HG03432 (cell line): ENCODE measurements at regions not wholly inside any gene's neighbourhood (a gene's known extent, or its start where the extent isn't known, plus 50 kb on each side); places are given as distances from the start of the nearest gene placed in this dataset.
A peak's percentile ranks its signal among the peaks of the same experiment; 100 is the strongest.

ENCODE experiments used
- ATAC-seq: cut with Tn5 transposase; IDR thresholded peaks from one replicate; pipeline ENCODE4 v1.9.1; 2021; ENCODE audit warnings: mild to moderate bottlenecking, moderate library complexity; ENCODE audit not compliant: unreplicated experiment

DNA sequence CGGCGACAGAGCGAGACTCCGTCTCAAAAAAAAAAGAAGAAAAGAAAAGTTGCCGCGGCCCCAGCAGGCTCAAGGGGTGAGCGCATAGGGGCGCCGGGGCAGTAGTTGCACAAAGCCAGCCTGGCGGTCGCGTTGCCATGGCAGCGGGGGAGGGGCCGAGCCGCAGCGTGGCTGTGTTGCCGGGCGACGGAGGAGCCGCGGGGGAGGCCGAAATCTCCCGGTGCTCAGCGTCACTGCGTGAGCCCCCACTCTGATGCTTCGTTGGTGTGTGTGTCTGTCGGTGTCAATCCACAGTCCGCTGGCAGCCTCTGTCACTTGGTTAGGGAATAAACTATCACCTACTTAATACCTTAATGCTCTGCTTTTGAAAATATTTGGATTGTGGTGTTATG is 82.9 kb upstream of the C1QTNF9B start:
- ATAC-seq: peak; percentile 97

DNA sequence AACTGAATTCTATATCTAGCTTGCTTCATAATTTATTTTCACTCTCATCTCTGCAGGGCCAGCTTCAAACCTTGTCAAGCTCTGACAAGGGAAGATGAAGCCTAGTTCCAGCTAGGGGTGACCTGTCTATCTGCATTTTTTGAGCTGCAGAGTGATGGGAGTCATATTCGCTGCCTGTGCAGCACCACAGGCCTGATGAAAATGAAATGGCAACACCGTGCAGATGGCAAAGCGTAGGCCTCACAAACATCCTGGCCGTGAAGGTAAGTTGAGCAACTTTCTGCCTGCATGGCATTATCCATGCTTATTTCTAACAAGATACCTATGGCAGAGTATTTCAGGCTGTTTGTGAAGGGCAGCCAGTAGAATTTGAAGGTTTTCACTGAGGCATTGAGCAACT is 86.4 kb upstream of the C1QTNF9B start:
- no peak for ATAC-seq

DNA sequence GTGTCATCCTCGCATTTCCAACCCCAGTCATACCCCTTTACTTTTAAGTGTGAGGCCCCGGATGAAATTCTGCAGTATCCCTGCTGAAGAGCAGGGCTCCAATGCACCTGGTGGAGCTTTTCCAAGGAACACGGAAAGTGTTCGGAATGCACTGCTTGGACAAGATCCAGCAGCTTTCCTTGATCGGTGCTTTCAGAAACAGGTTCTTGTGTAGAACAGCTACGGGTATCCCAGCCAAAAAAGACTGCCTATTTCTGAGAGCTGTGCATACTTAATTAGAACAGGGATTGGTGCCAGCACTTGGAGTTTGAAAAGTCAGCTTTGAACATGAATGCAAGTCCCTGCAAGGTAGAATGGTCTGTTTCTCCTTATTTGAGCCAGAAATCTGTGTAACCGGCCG is 87.2 kb upstream of the C1QTNF9B start:
- no peak for ATAC-seq

DNA sequence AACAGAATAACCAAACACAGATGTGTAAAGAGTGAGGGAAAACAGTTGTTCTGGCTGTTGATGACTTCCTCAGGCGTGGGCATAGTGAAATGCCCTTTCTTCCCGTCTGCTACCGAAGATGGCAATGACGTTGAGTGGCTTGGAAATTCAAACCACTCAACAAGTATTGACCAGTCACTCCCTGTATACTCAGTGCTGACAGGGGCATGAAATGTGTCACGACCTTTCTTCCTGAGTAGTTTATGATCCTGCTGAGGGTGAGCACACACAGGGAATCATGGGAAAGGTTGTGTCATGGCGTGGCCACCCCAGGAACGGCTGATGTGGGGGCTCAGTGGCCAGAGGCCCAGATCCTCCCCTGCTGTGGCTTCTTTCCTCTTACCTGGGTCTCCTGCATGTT is 87.8 kb upstream of the C1QTNF9B start:
- ATAC-seq: no peak

DNA sequence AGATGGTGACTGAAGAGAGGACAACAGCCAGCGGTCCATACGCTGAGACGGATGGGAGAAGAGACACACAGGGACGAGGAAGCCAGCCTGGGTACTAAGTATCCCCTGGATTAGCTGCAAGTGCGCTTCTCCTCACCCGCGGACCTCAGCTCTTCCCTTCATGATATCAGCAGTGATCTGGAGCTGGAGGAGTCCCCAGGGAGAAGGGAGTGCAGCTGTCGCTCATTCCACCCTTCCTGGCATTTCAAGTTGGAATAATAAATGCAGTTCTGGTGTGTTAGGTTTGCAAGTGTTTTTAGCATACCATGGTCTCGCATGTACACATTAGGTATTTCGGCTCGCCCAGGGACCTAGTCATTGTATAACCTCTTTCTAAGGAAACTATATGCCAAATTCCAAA is 88.5 kb upstream of the C1QTNF9B start:
- no peak for ATAC-seq

DNA sequence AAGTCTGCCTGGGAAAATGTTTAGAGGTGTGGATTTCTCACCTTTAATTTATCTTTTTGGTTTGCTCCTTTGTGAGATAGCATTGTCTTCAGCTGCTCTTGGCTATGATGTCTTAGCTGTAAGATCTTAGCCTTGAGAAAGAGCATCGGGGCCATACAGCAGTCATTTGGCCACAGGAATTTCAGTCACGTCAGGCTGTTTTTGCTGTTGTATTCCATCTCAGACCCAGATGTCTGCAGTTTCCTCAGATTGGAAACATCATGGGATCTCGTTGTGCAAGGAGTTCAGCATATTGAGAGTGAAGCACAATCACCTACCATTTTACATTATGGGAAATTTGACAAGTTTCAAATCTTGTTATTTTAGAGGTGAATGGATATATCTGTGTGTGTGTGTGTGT is 89.3 kb upstream of the C1QTNF9B start:
- no peak for ATAC-seq

DNA sequence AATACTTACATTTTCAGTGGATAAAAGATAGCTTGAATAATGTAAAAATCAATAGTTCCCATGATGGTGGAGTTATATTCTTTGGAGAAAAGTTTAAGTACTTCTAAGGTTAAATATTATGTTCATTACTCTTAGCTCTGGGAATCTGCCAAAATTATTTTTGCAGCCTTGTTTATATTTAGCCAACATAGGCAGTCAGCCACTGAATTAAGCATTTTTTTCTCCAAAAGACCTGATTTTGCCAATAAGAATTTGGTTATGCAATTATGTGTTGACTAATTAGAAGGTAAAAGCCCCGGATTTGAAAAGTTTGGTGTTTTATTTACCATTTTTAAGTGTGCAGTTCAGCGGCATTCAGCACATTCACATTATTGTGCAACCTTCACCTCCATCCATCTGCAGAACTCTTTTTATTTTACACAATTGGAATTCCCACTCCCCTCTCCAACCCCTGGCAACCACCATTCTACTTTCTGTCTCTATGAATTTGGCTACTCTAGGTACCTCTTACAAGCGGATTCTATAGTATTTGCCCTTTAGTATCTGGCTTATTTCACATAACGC is 90.1 kb upstream of the C1QTNF9B start:
- no peak for ATAC-seq

DNA sequence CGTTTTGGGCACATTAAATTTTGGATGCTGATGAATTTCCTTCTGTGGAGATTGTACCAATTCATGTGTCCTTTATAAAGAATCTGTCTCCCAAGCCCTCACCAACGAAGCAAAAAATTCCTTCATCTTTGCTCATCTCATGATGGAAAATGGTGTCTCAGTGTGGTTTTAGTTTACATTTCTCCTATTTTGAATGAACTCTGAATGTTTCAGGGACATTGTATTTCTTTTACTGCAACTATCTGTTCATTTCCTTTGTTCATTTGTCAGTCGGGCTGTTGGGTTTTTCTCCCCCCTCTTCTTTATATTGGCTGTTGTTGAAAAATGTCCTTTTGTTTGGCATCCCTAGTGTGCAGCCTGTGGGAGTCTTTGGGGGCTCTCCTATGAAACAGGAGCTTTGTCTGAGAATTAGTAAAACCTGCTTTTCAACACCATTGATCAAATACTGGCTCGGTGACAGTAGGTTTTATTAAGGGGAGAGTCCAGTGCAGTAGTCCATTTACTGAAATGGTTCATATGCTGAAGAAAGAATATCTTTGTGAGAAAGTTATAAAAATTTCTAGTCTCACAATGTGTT is 91.3 kb upstream of the C1QTNF9B start:
- no peak for ATAC-seq

DNA sequence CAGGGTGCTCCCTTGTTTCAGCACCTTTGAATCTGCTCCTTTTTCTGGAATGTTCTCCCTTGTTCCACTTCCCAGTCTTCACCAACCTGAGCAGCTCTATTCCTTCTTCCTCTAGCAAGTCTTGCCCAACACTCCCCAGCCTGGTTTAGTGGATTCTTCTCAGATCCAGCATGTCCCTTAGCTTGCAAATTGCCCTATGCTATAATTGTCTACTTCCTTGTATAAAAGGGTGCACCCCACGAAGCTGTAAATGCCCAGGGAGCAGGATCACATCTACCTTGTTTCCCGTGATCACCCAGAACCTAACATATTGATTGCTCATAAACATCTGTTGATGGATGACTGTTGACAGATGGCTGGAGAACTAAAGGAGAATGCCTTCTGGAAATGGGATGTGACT is 93.2 kb upstream of the C1QTNF9B start:
- no peak for ATAC-seq

DNA sequence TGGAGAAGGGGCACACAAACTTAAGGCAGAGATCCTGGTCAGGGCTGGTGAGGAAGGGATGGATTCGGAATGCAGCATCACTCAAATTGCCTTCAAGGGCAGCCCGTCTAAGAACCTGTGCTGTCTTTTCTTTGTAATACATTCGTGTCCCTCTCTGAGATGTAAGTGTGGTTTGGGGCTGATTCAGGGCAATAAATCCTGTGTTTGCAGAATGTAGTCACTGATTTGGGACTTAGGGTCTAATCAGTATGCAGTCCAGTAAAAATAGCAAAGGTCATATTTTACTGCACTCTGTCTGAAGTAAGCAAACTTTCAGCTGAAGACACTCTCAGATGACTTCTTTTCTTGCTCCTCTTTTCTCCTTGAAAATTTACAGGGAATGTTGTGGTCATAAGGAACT is 93.8 kb upstream of the C1QTNF9B start:
- ATAC-seq: no peak

DNA sequence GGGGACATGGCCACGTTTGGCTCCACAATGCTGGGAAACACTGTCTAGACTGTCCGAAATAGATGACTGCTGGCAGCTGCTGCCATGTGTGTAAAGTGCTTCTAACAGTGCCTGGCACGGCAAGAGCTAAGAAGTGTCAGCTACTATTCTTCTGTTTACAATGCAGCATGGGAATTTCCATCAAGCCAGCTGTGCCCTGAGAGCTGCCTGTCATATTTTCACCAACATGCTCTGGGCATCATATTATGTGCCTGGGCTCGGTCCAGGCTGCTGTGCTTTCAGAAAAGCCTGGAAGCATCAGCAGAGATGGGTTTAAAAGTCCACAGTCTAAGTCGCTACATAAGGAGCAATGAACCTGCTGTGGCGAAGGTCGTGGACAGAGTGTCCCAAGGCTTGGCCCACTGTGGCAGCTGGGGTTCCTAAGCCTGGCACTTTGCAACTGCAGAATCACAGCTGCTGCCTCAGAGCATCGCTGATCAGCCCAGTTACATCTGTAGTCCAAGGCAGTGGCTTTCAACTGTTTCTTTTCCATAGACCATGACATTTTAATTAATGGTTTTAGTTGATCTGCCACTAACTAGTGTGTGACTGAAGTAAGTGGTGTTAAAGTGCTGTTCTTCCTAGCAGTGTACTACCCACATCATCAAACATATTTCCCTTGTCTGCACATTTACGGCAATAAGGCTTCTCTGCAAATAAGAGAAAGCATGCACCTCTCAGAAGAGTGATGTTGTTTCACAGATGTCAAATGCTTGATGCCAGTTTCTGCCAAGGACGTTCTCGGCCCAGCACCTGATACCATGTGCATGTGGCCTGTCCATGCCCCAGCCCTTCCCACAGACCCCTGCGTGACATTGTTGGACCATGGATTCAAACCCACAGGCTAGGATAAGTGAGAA is 95.7 kb upstream of the C1QTNF9B start:
- no peak for ATAC-seq

DNA sequence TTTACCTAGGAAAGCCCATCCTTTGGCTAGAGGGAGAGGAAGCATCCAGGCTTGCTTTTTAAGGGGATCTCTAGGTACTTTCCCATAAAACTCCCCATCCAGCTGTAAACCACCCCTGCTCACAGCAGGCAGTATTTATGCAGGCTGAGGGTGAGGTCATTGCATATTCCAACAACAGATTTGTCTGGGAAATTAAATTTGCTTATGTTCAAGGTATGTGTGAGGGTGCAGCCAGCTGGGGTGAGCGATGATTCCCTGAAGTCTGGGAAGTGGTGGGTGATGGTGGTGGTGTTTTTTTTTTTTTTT is 96.3 kb upstream of the C1QTNF9B start:
- ATAC-seq: no peak

DNA sequence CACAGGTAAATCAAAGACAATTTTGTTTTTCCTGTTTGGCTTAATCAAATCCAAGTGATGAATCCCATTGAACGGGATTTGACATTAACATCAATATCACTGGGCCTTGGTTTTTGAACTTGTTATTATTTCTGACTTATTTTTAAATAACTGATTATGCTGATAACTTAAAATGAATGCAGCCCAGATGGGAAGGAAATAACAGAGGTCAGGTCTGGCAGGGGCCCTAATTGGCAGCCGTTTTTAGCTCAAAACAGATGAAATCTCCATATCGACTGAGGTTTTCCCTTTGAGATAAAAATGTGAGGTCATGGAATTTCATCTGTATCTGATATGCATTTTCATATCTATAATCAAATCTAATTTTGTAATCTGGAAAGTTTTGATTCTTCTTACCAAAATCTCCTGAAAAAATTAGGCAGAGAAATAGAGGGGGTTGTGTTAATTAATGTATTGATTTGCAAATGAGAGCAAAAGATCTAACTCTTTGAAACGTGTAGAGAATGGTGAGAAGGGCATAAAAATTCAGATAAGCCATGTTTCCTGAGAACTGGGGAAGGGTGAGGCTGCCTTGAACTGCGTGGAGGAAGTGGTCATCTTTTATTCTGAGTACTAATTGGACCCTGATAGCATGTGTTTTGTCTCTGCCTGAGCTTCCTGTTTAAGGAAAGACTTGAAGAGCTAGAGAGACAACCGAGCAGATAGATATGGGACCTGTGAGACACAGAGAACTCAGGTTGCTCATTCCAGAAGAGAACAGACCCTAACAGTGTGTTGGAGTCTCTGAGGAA is 98.2 kb upstream of the C1QTNF9B start:
- no peak for ATAC-seq

DNA sequence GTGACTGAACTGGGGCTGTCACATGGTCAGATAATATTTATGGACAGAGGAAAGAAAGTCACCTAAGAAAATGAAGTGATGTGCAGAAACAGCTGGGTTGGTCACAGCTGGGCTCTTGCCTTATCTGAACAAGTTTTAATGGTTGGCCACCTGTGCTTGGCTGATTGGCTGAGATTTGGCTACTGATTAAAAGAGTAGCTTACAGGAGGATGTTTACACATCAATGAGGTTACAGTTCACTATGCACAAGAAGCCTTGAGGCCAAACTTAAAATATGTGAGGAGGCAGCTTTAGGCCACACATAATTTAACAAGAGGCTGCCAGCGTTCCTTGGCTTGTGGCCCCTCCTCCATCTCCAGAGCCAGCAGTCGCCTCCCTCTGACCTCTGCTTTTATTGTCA is 99.2 kb upstream of the C1QTNF9B start:
- ATAC-seq: no peak

DNA sequence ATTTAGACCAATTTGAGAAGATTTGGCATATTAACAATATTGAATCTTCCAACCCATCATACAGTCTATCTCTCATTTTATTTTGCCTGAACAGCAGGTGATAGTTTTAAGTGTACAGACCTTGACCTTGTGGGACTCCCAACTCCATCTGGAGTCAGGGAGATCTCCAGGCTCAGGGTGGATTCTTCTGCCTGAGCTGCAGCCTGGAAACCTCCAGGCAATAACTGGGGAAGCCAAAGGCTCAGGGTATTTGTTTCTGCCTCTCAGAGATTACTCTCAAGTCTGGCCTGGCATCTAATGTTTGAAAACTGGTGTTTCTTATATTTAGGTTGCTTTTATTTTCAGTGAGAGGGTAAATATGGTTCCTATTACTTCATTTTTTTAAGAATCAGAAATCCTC is 102.1 kb upstream of the C1QTNF9B start:
- no peak for ATAC-seq

DNA sequence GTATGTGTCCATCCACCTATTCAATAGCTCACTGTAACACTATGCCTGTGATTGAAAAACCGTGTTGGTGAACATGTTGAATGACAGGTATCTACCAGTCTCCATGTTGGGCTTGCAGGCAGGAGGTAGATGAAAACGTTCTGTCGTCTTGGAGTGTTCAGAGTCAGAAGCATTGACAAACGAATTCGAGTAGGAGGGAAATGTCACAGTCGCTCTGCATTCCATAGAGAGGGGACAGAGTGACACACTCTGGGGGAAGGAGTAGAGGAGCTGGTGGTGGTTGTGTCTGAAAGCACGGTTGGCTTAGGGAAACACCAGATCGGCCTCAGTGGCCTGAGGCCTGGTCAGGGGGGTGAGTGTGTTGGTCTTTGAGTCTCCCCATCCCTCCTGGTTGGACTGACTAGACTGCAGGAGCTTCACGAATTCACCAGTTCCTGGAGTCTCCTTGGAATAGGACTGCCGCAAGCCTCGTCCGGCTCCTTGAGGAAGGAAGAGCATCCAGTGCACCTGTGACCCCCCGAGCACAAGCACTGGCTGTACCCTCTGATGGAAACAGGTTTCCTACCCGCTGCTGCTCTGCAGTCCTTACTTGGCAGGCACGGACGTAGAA is 105.0 kb upstream of the C1QTNF9B start:
- ATAC-seq: no peak

DNA sequence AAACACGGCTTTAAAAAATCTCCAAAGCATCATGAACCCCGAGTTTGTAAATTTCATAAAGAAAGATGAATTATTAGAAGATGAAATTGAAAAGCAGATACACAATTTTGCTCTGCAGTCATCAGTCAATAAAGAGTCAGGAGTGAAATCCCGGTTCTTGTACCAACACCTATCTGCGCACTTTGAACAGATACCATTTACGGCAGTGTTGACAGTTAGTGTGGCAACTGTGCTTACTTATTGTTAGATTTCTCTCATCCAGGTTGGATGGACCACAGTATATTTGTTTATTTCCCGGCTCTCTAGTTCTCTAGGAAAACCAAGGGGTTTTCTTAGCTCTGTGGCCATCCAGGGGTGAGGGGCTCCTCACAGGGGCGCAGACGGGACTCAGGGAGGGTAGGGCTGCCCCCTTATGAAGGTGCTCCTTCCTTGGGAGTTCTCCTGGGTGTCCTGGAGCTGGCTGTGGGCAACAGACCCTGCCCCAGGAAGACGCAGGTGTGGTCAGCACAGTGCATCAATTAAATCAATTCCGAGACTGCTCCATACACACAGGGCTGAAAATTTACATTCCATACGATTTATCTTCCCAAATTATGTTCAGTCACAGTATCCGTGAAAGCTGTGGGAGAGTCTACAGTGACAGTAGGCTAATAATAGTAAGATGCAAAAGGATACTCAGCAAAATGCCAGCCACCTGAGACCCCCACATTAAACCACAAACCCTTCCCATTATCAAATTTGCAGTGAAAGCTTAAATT is 107.0 kb upstream of the C1QTNF9B start:
- no peak for ATAC-seq

DNA sequence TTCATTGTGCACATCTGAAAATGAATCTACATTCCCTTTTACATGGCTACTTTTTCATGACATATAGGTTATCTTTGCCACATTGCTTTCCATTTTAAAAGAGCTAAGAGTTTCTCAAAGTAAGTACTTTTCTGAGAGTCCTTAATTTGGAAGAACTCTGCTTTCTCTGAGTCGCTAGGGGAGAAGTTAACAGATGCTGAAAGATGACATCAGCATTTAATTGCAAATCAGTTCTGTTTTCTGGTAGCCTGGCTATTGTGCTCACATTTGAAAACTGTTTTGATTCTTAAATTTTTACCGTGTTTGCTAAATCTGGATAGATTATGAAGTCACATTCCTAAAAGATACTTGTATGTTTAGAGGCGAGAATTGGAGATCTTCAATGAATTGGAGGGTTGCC is 107.7 kb upstream of the C1QTNF9B start:
- ATAC-seq: no peak

DNA sequence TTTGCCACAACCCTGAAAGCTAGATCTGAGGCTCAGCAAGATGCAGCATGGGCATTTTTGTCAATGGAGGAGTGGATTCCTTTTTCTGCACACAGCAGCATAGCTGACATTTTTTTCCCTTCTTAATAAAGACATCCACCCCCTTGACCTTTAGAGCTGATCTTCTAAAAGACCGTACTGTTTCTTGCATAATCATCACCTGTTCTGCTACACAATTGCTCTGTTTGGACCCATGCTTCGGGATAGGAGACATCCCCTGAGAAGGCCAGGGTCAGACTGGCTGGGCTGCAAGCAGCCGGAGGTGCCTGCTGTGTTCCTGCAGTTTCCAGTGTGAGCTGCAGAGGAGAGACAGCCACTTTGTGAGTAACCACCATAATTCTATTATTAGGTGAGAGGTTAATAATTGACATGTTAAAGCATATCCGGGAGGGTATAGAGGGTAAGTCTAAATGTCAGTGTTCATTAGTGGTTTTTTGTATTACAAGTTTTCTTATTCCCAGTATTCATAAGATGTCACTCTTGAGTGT is 108.5 kb upstream of the C1QTNF9B start:
- ATAC-seq: peak; percentile 86

DNA sequence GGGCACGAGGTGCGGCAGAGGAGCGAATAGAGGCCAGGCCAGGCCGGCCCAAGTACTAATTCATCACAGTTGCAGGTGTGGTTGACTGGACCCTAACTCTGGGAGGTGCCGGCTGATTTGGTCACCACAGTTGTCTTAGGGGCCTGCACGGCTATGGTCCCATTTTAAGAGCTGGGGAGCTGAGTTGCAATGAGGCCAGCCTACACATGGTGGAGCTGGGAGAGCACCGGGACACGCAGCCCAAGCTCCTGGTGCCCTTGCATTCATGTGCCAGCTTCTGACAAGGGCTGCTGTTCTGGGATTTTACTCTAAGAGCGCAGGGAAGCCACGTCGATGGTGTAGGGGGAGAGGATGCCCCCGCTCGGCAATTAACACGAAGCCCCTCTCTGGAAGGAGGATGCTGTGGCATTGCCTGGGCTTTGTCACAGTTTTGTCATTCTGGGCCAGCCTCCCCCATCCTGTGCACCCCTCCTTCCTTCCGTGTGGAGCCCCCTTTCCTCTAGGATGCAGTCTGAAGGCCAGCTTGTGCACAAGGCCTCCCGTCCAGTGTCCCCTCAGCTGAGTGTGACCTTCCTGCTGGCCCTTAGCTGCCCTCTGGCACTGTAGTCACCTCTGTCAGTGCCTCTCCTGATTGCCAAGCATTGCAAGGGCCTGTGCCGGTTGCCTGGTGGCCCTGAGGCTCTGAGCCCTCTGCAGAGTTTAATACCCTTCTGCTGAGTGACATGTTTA is 109.4 kb upstream of the C1QTNF9B start:
- ATAC-seq: peak; percentile 18
